Liver (tissue), 3 donors: ENCODE measurements at regions not wholly inside any gene's neighbourhood (a gene's known extent, or its start where the extent isn't known, plus 50 kb on each side); places are given as distances from the start of the nearest gene placed in this dataset.

ENCODE experiments used
- ATF3 ChIP-seq: IDR thresholded peaks from 2 replicates; pipeline ENCODE4 v1.6.1; 2016; ENCODE audit warnings: antibody characterized with exemption
- CTCF ChIP-seq: fragments of 150-350 bp; IDR thresholded peaks from 2 replicates; pipeline ENCODE4 v1.5.1; 2017; ENCODE audit warnings: improper control_type of control experiment, low read depth, low read length; ENCODE audit not compliant: missing input control
- EGR1 ChIP-seq, 2 donors: IDR thresholded peaks; 2 replicates each; pipeline ENCODE4 v1.6.1; 2016 to 2018; ENCODE audit warnings: antibody characterized with exemption in 2 of 2, low read depth in 2 of 2
- GABPA ChIP-seq, 2 donors: IDR thresholded peaks in 1 of 2; conservative IDR thresholded peaks in 1 of 2; 2 replicates each; pipeline ENCODE4 v1.6.1; 2016; ENCODE audit warnings: antibody characterized with exemption in 2 of 2, mild to moderate bottlenecking in 1 of 2, moderate library complexity in 1 of 2
- JUND ChIP-seq, 2 donors: IDR thresholded peaks; 2 replicates each; pipeline ENCODE4 v1.6.1; 2016; ENCODE audit warnings: antibody characterized with exemption in 2 of 2
- RAD21 ChIP-seq, 2 donors: IDR thresholded peaks; 2 replicates each; pipeline ENCODE4 v1.6.1; 2016; ENCODE audit warnings: antibody characterized with exemption in 2 of 2, mild to moderate bottlenecking in 2 of 2
- REST ChIP-seq: IDR thresholded peaks from 2 replicates; pipeline ENCODE4 v1.6.1; 2016; ENCODE audit warnings: antibody characterized with exemption, mild to moderate bottlenecking
- RXRA ChIP-seq, 2 donors: IDR thresholded peaks; 2 replicates each; pipeline ENCODE4 v1.6.1; 2017 to 2018; ENCODE audit warnings: antibody characterized with exemption in 2 of 2, mild to moderate bottlenecking in 1 of 2
- SP1 ChIP-seq: IDR thresholded peaks from 2 replicates; pipeline ENCODE4 v1.6.1; 2018; ENCODE audit warnings: antibody characterized with exemption, mild to moderate bottlenecking
- TF ChIP-seq, protein P1 (sequence below): IDR thresholded peaks from 2 replicates; pipeline ENCODE4 v1.6.1; 2016; ENCODE audit warnings: antibody characterized with exemption
- donor health status: healthy.
- donor health status: healthy.

- no peak for TF ChIP-seq CTCF
- TF ChIP-seq SP1, result no peak
- no peak for TF ChIP-seq EGR1 (IDR thresholded peaks at IDR 0.05; ENCODE audit: low read depth in 2 of 2)
- TF ChIP-seq GABPA (IDR thresholded peaks at IDR 0.05 in 1 of 2, conservative IDR thresholded peaks at IDR 0.05 in 1 of 2), result no peak
- TF ChIP-seq ATF3, result no peak
- TF ChIP-seq RAD21 (IDR thresholded peaks at IDR 0.05), result no peak
- TF ChIP-seq REST, result no peak
- TF ChIP-seq, protein P1, sequence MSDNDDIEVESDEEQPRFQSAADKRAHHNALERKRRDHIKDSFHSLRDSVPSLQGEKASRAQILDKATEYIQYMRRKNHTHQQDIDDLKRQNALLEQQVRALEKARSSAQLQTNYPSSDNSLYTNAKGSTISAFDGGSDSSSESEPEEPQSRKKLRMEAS, result no peak
- no peak for TF ChIP-seq JUND (IDR thresholded peaks at IDR 0.05)
- TF ChIP-seq RXRA (IDR thresholded peaks at IDR 0.05), result no peak
Observed at GRCh38 chr12:131525795-131526508, 184.9 kb upstream of the SFSWAP start.
